IMR-90 (cell line): ENCODE measurements at regions not wholly inside any gene's neighbourhood (a gene's known extent, or its start where the extent isn't known, plus 50 kb on each side); places are given as distances from the start of the nearest gene placed in this dataset.

Experiments
- BHLHE40 ChIP-seq: fragments of 150-350 bp; IDR thresholded peaks from 2 replicates; pipeline ENCODE4 v1.6.1; 2016; ENCODE audit warnings: mild to moderate bottlenecking, low read depth, low read length
- CEBPB ChIP-seq: IDR thresholded peaks from 2 replicates; pipeline ENCODE4 v1.6.1; 2012; ENCODE audit warnings: low read depth, low read length, improper control_type of control experiment
- CHD1 ChIP-seq: IDR thresholded peaks from 2 replicates; pipeline ENCODE4 v1.6.1; 2012; ENCODE audit warnings: low read depth, low read length, improper control_type of control experiment
- FOS ChIP-seq: fragments of 150-350 bp; IDR thresholded peaks from 2 replicates; pipeline ENCODE4 v1.6.1; 2016; ENCODE audit warnings: low read depth, low read length
- MAFK ChIP-seq: IDR thresholded peaks from 2 replicates; pipeline ENCODE4 v1.6.1; 2012; ENCODE audit warnings: low read depth, low read length, improper control_type of control experiment
- NFE2L2 ChIP-seq: fragments of 150-350 bp; IDR thresholded peaks from 2 replicates; pipeline ENCODE4 v1.6.1; 2016; ENCODE audit warnings: low read depth, mild to moderate bottlenecking, low read length
- POLR2A ChIP-seq: IDR thresholded peaks from 2 replicates; pipeline ENCODE4 v1.6.1; 2012; ENCODE audit warnings: mild to moderate bottlenecking, low read depth, low read length
- RAD21 ChIP-seq: IDR thresholded peaks from 2 replicates; pipeline ENCODE4 v1.6.1; 2012; ENCODE audit warnings: low read length, improper control_type of control experiment
- RCOR1 ChIP-seq: IDR thresholded peaks from 2 replicates; pipeline ENCODE4 v1.6.1; 2012; ENCODE audit warnings: mild to moderate bottlenecking, low read length, improper control_type of control experiment; ENCODE audit not compliant: insufficient replicate concordance
- RFX5 ChIP-seq: IDR thresholded peaks from 2 replicates; pipeline ENCODE4 v1.8.0; 2012; ENCODE audit warnings: low read depth, mild to moderate bottlenecking, low read length, moderate library complexity
- SMC3 ChIP-seq: fragments of 150-350 bp; IDR thresholded peaks from 2 replicates; pipeline ENCODE4 v1.6.1; 2016; ENCODE audit warnings: low read depth, mild to moderate bottlenecking, antibody characterized with exemption, low read length, moderate library complexity
- USF2 ChIP-seq: fragments of 150-350 bp; IDR thresholded peaks from 2 replicates; pipeline ENCODE4 v1.6.1; 2017; ENCODE audit warnings: mild to moderate bottlenecking, antibody characterized with exemption, low read length, low read depth
- TF ChIP-seq, protein P1 (sequence below): conservative IDR thresholded peaks from 2 replicates; pipeline ENCODE4 v1.5.1; 2012; ENCODE audit warnings: mild to moderate bottlenecking, low read depth, low read length, improper control_type of control experiment

- TF ChIP-seq BHLHE40 = no peak
- TF ChIP-seq POLR2A = no peak
- TF ChIP-seq, protein P1, sequence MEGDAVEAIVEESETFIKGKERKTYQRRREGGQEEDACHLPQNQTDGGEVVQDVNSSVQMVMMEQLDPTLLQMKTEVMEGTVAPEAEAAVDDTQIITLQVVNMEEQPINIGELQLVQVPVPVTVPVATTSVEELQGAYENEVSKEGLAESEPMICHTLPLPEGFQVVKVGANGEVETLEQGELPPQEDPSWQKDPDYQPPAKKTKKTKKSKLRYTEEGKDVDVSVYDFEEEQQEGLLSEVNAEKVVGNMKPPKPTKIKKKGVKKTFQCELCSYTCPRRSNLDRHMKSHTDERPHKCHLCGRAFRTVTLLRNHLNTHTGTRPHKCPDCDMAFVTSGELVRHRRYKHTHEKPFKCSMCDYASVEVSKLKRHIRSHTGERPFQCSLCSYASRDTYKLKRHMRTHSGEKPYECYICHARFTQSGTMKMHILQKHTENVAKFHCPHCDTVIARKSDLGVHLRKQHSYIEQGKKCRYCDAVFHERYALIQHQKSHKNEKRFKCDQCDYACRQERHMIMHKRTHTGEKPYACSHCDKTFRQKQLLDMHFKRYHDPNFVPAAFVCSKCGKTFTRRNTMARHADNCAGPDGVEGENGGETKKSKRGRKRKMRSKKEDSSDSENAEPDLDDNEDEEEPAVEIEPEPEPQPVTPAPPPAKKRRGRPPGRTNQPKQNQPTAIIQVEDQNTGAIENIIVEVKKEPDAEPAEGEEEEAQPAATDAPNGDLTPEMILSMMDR = no peak
- TF ChIP-seq USF2 = no peak
- TF ChIP-seq RCOR1 = no peak
- TF ChIP-seq RFX5 = no peak
- TF ChIP-seq RAD21 = no peak
- TF ChIP-seq SMC3 = no peak
- no peak for TF ChIP-seq FOS
- no peak for TF ChIP-seq CEBPB
- no peak for TF ChIP-seq MAFK
- no peak for TF ChIP-seq CHD1
- no peak for TF ChIP-seq NFE2L2
These were observed 1388.1 kb downstream of the AMY1C start for GRCh38 chr1:105137543-105138457.
